SK-N-DZ (cell line): ENCODE measurements at regions not wholly inside any gene's neighbourhood (a gene's known extent, or its start where the extent isn't known, plus 50 kb on each side); places are given as distances from the start of the nearest gene placed in this dataset.

ENCODE experiments used
- DNase-seq: peaks from one replicate; pipeline ENCODE4 v3.0.0-alpha.2; 2015; ENCODE audit warnings: low spot score
- small RNA-seq, 2 experiments: library from RNA; depleted of rRNA; stranded (forward); fragments of <200 nt; gene quantifications; one replicate each; pipeline ENCODE3, GENCODE V24; 2014

- no peak for DNase-seq
Measured at GRCh38 chr6:139427199-139427598, 52.8 kb upstream of the CITED2 start.

GRCh38 chr6:139426795-139427194 is 52.3 kb upstream of the CITED2 start:
- no peak for DNase-seq

GRCh38 chr6:139425780-139426179 is 51.3 kb upstream of the CITED2 start:
- no peak for DNase-seq

GRCh38 chr6:139423971-139424667 is 49.7 kb upstream of the CITED2 start:
- peak; percentile 78 for DNase-seq

Small RNA genes lying in the stretch of these regions (small RNA-seq; reads per million reads assigned to genes)
- gene AL357080.1 (0 reads per million in 2 experiments), gene MIR3668 (0 reads per million in 2 experiments), gene MIR4465 (0 reads per million in 2 experiments), gene RN7SKP106 (0 reads per million in 2 experiments), gene RNA5SP220 (0 reads per million in 2 experiments)
